Lower leg skin (tissue), 3 donors: ENCODE measurements at regions not wholly inside any gene's neighbourhood (a gene's known extent, or its start where the extent isn't known, plus 50 kb on each side); places are given as distances from the start of the nearest gene placed in this dataset.

Source experiments
- CTCF ChIP-seq, 3 donors: fragments of 450-650 bp; IDR thresholded peaks; one replicate each; pipeline ENCODE4 v1.5.1; 2016; ENCODE audit warnings: antibody characterized with exemption in 3 of 3, mild to moderate bottlenecking in 3 of 3, moderate library complexity in 2 of 3
- POLR2A ChIP-seq, 2 donors: fragments of 450-650 bp; IDR thresholded peaks; one replicate each; pipeline ENCODE4 v1.6.1; 2016 to 2017; ENCODE audit warnings: antibody characterized with exemption in 2 of 2, mild to moderate bottlenecking in 1 of 2, moderate library complexity in 1 of 2

- TF ChIP-seq POLR2A (IDR thresholded peaks at IDR 0.05) (no peak), CTCF (IDR thresholded peaks at IDR 0.05) (no peak)
Measured at GRCh38 chrX:139058831-139059495, 347.4 kb upstream of the FGF13 start.
